Tibial artery (tissue), 4 donors: ENCODE measurements at regions not wholly inside any gene's neighbourhood (a gene's known extent, or its start where the extent isn't known, plus 50 kb on each side); places are given as distances from the start of the nearest gene placed in this dataset.
A peak's percentile ranks its signal among the peaks of the same experiment; 100 is the strongest.

ENCODE experiments used
- DNase-seq, 2 donors: peaks; one replicate each; pipeline ENCODE4 v3.0.0-alpha.2; 2019
- H3K27ac ChIP-seq, 2 donors: fragments of 200-600 bp; sonication (generic) in 1 of 2; 1 replicate in 1 of 2; 2 replicates in 1 of 2; pipeline ENCODE4 v1.5.1; 2018 to 2019; ENCODE audit warnings: mild to moderate bottlenecking in 1 of 2
- H3K27me3 ChIP-seq, 2 donors: fragments of 200-600 bp; sonication (generic) in 1 of 2; one replicate each; pipeline versions ENCODE4 v1.5.1 to v1.6.0; 2016 to 2019
- H3K36me3 ChIP-seq, 3 donors: fragments of 200-600 bp; sonication (generic) in 2 of 3; one replicate each; pipeline ENCODE4 v1.5.1; 2016 to 2019; ENCODE audit warnings: mild to moderate bottlenecking in 2 of 3
- H3K4me1 ChIP-seq, 4 donors: fragments of 200-600 bp; sonication (generic) in 2 of 4; 1 replicate in 3 of 4; 2 replicates in 1 of 4; pipeline ENCODE4 v1.5.1; 2016 to 2019
- H3K4me3 ChIP-seq, 2 donors: fragments of 200-600 bp; sonication (generic) in 1 of 2; 1 replicate in 1 of 2; 2 replicates in 1 of 2; pipeline ENCODE4 v1.5.1; 2018 to 2019; ENCODE audit warnings: mild to moderate bottlenecking in 2 of 2
- H3K9me3 ChIP-seq, 3 donors: fragments of 200-600 bp; sonication (generic) in 1 of 3; one replicate each; pipeline ENCODE4 v1.5.1; 2016 to 2019
- CTCF ChIP-seq, 2 experiments: fragments of 200-600 bp in 1 of 2; fragments of 450-650 bp in 1 of 2; IDR thresholded peaks; one replicate each; pipeline ENCODE4 v1.5.1; 2017 to 2019; ENCODE audit warnings: antibody characterized with exemption in 2 of 2, mild to moderate bottlenecking in 1 of 2, moderate library complexity in 1 of 2
- intact Hi-C: fragments of 100-400 bp; cut with DNase I; formaldehyde crosslinking; loops from one replicate; pipeline ENCODE4 v1.15.0; 2023; ENCODE audit warnings: low total_unique reads

DNA sequence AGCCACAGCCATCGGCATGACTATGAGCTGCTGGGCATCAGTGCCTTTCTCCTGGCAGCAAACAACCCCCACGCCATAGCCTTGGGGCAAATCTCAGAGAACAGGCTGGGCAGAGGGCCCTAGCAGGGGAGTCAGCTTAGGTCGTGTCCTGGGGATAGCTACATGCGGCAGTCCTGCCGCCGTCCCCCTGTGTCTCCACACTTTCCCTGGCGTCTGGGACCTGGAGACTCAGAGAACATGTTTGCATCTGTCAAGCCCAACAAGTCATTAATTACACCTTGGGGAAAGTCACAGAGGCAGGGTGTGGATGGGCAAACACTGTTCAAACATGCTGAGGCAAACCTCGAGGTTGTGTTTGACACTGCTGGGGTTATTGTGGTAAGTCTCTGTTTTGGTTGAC, 123.6 kb downstream of the C5orf15 start:
- Histone ChIP-seq H3K36me3 (no peaks in the 10 kb centered on the region), H3K4me1 (no peaks in the 10 kb centered on the region), H3K27ac (no peak overlapping the region), H3K9me3 (no peaks in the 10 kb centered on the region), H3K4me3 (no peak overlapping the region), H3K27me3 (peaks cover 0 to 18% of the 10 kb centered on the region in 2 donors)
- TF ChIP-seq CTCF (IDR thresholded peaks at IDR 0.05), result no peak
- DNase-seq, result peak in 1 of 2 donors; percentile 46
- intact Hi-C loops, result no loop called here

GRCh38 chr5:133843911-133844310, 124.5 kb downstream of the C5orf15 start:
- Histone ChIP-seq H3K4me3 (no peak overlapping the region), H3K36me3 (no peaks in the 10 kb centered on the region), H3K27me3 (peaks cover 0 to 14% of the 10 kb centered on the region in 2 donors), H3K9me3 (no peaks in the 10 kb centered on the region), H3K27ac (no peak overlapping the region), H3K4me1 (no peaks in the 10 kb centered on the region)
- DNase-seq, result no peak
- intact Hi-C loops, result no loop called here
- no peak for TF ChIP-seq CTCF (IDR thresholded peaks at IDR 0.05)

GRCh38 chr5:133842846-133843611, 125.4 kb downstream of the C5orf15 start:
- Histone ChIP-seq H3K27me3 (peaks cover 0 to 12% of the 10 kb centered on the region in 2 donors), H3K4me3 (no peak overlapping the region)
- DNase-seq, result peak in 1 of 2 donors; percentile 40

DNA sequence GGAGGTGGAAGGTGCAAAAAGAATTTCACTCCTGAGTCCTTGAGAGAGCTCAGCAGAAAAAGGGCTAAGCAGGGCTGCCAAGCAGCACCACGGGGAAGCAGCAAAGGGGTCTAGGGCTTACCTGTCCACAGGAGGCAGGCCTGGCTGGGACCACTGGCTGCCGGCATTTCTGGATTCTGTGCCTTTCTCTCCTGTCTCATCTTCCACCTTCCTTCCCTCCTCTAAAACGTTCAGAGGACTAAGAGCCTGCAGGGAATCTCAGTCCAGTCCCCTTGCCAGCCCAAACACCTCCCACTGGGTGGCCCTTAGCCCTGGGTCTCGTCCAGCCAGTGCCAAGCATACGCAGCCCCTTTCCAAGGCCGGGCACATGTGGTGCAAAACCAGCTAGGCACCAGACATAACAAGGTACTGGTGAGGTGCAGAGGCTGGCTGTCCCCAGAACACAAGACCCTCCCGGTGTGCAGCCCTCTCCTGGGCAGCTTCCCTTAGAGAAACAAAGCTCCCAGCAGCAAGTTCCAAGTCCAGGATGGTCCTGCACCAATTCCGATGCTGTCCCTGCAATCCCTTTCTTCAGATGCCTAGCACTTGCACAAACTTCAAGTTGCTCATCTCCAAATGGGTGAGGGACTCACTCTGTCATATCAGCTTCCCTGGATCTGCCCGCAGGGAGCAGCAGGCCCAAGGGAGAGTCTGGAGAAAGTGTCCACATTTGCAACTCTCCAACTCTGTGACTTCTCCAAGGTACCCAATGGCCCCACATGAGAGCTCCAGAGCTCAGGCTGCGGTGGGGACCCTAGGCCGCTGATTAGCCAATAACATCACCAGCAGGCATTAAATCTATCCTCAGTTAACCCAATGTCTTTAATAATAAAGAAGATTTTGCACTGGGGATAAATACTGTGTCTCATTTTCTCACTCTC, 126.3 kb downstream of the C5orf15 start:
- peaks cover 0 to 6% of the 10 kb centered on the region in 2 donors for H3K27me3 ChIP-seq
- intact Hi-C loops, result no loop called here

More at GRCh38 chr5:133842846-133843611, 125.4 kb downstream of the C5orf15 start:
- H3K9me3 ChIP-seq, result no peaks in the 10 kb centered on the region
- H3K36me3 ChIP-seq, result no peaks in the 10 kb centered on the region
- H3K4me1 ChIP-seq, result no peaks in the 10 kb centered on the region
- TF ChIP-seq CTCF (IDR thresholded peaks at IDR 0.05), result no peak
- no peak overlapping the region for H3K27ac ChIP-seq
- intact Hi-C loops, result no loop called here

DNA sequence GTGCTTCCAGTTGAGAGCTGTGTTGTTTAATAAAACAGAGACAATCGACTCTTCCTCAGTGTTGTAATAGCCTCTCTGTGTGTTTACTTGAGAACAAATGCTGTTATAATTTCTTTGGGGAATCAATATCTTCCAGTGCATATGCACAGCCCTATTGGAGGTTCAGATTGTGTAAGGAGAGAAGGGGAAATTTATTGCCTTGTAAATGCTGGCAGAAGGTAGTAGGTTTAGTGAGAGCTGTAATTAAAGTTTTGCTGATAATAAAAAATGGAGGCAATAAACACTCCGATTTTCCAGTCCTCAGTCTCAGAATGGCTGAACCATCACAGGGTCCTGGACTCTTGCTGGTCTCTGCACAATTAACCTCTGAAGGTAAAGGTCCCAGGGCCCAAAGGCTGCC, 128.3 kb downstream of the C5orf15 start:
- Histone ChIP-seq H3K9me3 (no peaks in the 10 kb centered on the region), H3K27me3 (peaks cover 0 to 5% of the 10 kb centered on the region in 2 donors), H3K27ac (no peak overlapping the region), H3K36me3 (no peaks in the 10 kb centered on the region), H3K4me1 (no peaks in the 10 kb centered on the region), H3K4me3 (no peak overlapping the region)
- TF ChIP-seq CTCF (IDR thresholded peaks at IDR 0.05), result no peak
- peak in 1 of 2 donors; percentile 1 for DNase-seq
- intact Hi-C loops, result no loop called here

More for the DNA sequence above, 126.3 kb downstream of the C5orf15 start:
- H3K36me3 ChIP-seq, result no peaks in the 10 kb centered on the region
- no peak overlapping the region for H3K27ac ChIP-seq
- no peaks in the 10 kb centered on the region for H3K9me3 ChIP-seq
- no peaks in the 10 kb centered on the region for H3K4me1 ChIP-seq
- TF ChIP-seq CTCF (IDR thresholded peaks at IDR 0.05), result no peak
- no peak overlapping the region for H3K4me3 ChIP-seq
- peak in 1 of 2 donors; percentile 52 for DNase-seq
